ENCODE measurements at regions not wholly inside any gene's neighbourhood (a gene's known extent, or its start where the extent isn't known, plus 50 kb on each side); places are given as distances from the start of the nearest gene placed in this dataset.
"Not testable (repeated sequence)": the region's sequence is repeated elsewhere in the genome, so short reads cannot be mapped to it uniquely, and the experiment has no call there.

GRCh38 chr1:232859216-232859615, 54.0 kb downstream of the MAP10 start:
- CTCF ChIA-PET (ENCODE audit: partially characterized antibody): no interaction called here
- no peak for DNase-seq
- Mint-ChIP-seq H3K27me3 (peaks cover 2 to 8% of the 10 kb centered on the region in 2 donors), H3K4me3 (no peak overlapping the region), H3K27ac (no peak overlapping the region), H3K9me3 (no peaks in the 10 kb centered on the region), H3K36me3 (no peaks in the 10 kb centered on the region), H3K4me1 (no peaks in the 10 kb centered on the region)
- Histone ChIP-seq H3K27me3 (ENCODE audit: insufficient read depth, low read length) (no peaks in the 10 kb centered on the region), H3K27ac (ENCODE audit: low read depth, low read length) (no peak overlapping the region), H3K36me3 (ENCODE audit: insufficient read depth, low read length) (no peaks in the 10 kb centered on the region), H3K9me3 (ENCODE audit: control insufficient read depth in 1 of 2, low read length in 2 of 2) (no peaks in the 10 kb centered on the region), H3K4me3 (ENCODE audit: low read length in 2 of 2) (no peak overlapping the region), H3K4me1 (ENCODE audit: insufficient read depth, low read length) (no peaks in the 10 kb centered on the region)
- intact Hi-C loops (cut with micrococcal nuclease): no loop called here
- POLR2A ChIA-PET (ENCODE audit: partially characterized antibody): no interaction called here

GRCh38 chr1:232861107-232861506, 55.9 kb downstream of the MAP10 start:
- CTCF ChIA-PET (ENCODE audit: partially characterized antibody): no interaction called here
- intact Hi-C loops (cut with micrococcal nuclease): no loop called here
- Histone ChIP-seq H3K4me3 (ENCODE audit: low read length in 2 of 2) (no peak overlapping the region), H3K36me3 (ENCODE audit: insufficient read depth, low read length) (no peaks in the 10 kb centered on the region), H3K27me3 (ENCODE audit: insufficient read depth, low read length) (no peaks in the 10 kb centered on the region), H3K4me1 (ENCODE audit: insufficient read depth, low read length) (no peaks in the 10 kb centered on the region), H3K9me3 (ENCODE audit: control insufficient read depth in 1 of 2, low read length in 2 of 2) (no peaks in the 10 kb centered on the region), H3K27ac (ENCODE audit: low read depth, low read length) (no peak overlapping the region)
- H3K36me3 Mint-ChIP-seq: no peaks in the 10 kb centered on the region
- no peak overlapping the region for H3K27ac Mint-ChIP-seq
- DNase-seq: no peak
- no peak overlapping the region for H3K4me3 Mint-ChIP-seq
- H3K27me3 Mint-ChIP-seq: peaks cover 2 to 8% of the 10 kb centered on the region in 2 donors
- POLR2A ChIA-PET (ENCODE audit: partially characterized antibody): no interaction called here
- no peaks in the 10 kb centered on the region for H3K4me1 Mint-ChIP-seq
- H3K9me3 Mint-ChIP-seq: no peaks in the 10 kb centered on the region

GRCh38 chr1:232863544-232864275, 58.5 kb downstream of the MAP10 start:
- Mint-ChIP-seq H3K36me3 (no peaks in the 10 kb centered on the region), H3K9me3 (no peaks in the 10 kb centered on the region), H3K27ac (no peak overlapping the region), H3K4me1 (no peaks in the 10 kb centered on the region), H3K27me3 (peaks cover 2 to 5% of the 10 kb centered on the region in 2 donors), H3K4me3 (no peak overlapping the region)
- H3K9me3 ChIP-seq (ENCODE audit: control insufficient read depth in 1 of 2, low read length in 2 of 2): no peaks in the 10 kb centered on the region
- CTCF ChIA-PET (ENCODE audit: partially characterized antibody): no interaction called here
- intact Hi-C loops (cut with micrococcal nuclease): no loop called here
- H3K4me3 ChIP-seq (ENCODE audit: low read length in 2 of 2): no peak overlapping the region
- DNase-seq: no peak
- H3K4me1 ChIP-seq (ENCODE audit: insufficient read depth, low read length): no peaks in the 10 kb centered on the region
- POLR2A ChIA-PET (ENCODE audit: partially characterized antibody): no interaction called here
- H3K27ac ChIP-seq (ENCODE audit: low read depth, low read length): no peak overlapping the region
- H3K27me3 ChIP-seq (ENCODE audit: insufficient read depth, low read length): no peaks in the 10 kb centered on the region
- no peaks in the 10 kb centered on the region for H3K36me3 ChIP-seq (ENCODE audit: insufficient read depth, low read length)

- H3K4me3 Mint-ChIP-seq: no peak overlapping the region
- Histone ChIP-seq H3K4me1 (ENCODE audit: insufficient read depth, low read length) (no peaks in the 10 kb centered on the region), H3K36me3 (ENCODE audit: insufficient read depth, low read length) (no peaks in the 10 kb centered on the region), H3K4me3 (ENCODE audit: low read length in 2 of 2) (no peak overlapping the region), H3K9me3 (ENCODE audit: control insufficient read depth in 1 of 2, low read length in 2 of 2) (no peaks in the 10 kb centered on the region), H3K27ac (ENCODE audit: low read depth, low read length) (no peak overlapping the region), H3K27me3 (ENCODE audit: insufficient read depth, low read length) (no peaks in the 10 kb centered on the region)
- H3K27me3 Mint-ChIP-seq: peaks cover 0 to 5% of the 10 kb centered on the region in 2 donors
- no peaks in the 10 kb centered on the region for H3K36me3 Mint-ChIP-seq
- no peaks in the 10 kb centered on the region for H3K9me3 Mint-ChIP-seq
- CTCF ChIA-PET (ENCODE audit: partially characterized antibody): no interaction called here
- intact Hi-C loops (cut with micrococcal nuclease): no loop called here
- H3K27ac Mint-ChIP-seq: no peak overlapping the region
- H3K4me1 Mint-ChIP-seq: no peaks in the 10 kb centered on the region
- POLR2A ChIA-PET (ENCODE audit: partially characterized antibody): no interaction called here
- DNase-seq: no peak
These were observed 60.1 kb downstream of the MAP10 start for GRCh38 chr1:232865102-232865931.

GRCh38 chr1:232868793-232869491, 63.7 kb downstream of the MAP10 start:
- no peaks in the 10 kb centered on the region for H3K9me3 ChIP-seq (ENCODE audit: control insufficient read depth in 1 of 2, low read length in 2 of 2)
- no peaks in the 10 kb centered on the region for H3K27me3 ChIP-seq (ENCODE audit: insufficient read depth, low read length)
- peaks cover 4 to 8% of the 10 kb centered on the region in 2 donors for H3K27me3 Mint-ChIP-seq
- intact Hi-C loops (cut with micrococcal nuclease): no loop called here
- ChIA-PET CTCF (ENCODE audit: partially characterized antibody) (no interaction called here), POLR2A (ENCODE audit: partially characterized antibody) (no interaction called here)
- no peak overlapping the region for H3K27ac Mint-ChIP-seq
- H3K36me3 Mint-ChIP-seq: no peaks in the 10 kb centered on the region
- no peak for DNase-seq
- no peak overlapping the region for H3K4me3 ChIP-seq (ENCODE audit: low read length in 2 of 2)
- no peak overlapping the region for H3K27ac ChIP-seq (ENCODE audit: low read depth, low read length)
- H3K9me3 Mint-ChIP-seq: no peaks in the 10 kb centered on the region
- H3K4me3 Mint-ChIP-seq: no peak overlapping the region
- H3K4me1 ChIP-seq (ENCODE audit: insufficient read depth, low read length): no peaks in the 10 kb centered on the region
- no peaks in the 10 kb centered on the region for H3K36me3 ChIP-seq (ENCODE audit: insufficient read depth, low read length)
- peaks cover 0 to 2% (median under 1%) of the 10 kb centered on the region in 4 donors for H3K4me1 Mint-ChIP-seq

- H3K4me1 ChIP-seq (ENCODE audit: insufficient read depth, low read length); H3K4me1 Mint-ChIP-seq; POLR2A ChIA-PET (ENCODE audit: partially characterized antibody): not testable (repeated sequence)
These were observed 66.2 kb downstream of the MAP10 start for GRCh38 chr1:232871291-232871969.

GRCh38 chr1:232872284-232872683, 67.1 kb downstream of the MAP10 start:
- no peaks in the 10 kb centered on the region for H3K36me3 Mint-ChIP-seq
- intact Hi-C loops (cut with micrococcal nuclease): no loop called here
- no peaks in the 10 kb centered on the region for H3K9me3 Mint-ChIP-seq
- ChIA-PET CTCF (ENCODE audit: partially characterized antibody) (no interaction called here), POLR2A (ENCODE audit: partially characterized antibody) (no interaction called here)
- H3K27ac Mint-ChIP-seq: no peak overlapping the region
- no peaks in the 10 kb centered on the region for H3K4me1 ChIP-seq (ENCODE audit: insufficient read depth, low read length)
- H3K4me3 ChIP-seq (ENCODE audit: low read length in 2 of 2): no peak overlapping the region
- H3K27ac ChIP-seq (ENCODE audit: low read depth, low read length): no peak overlapping the region
- no peaks in the 10 kb centered on the region for H3K36me3 ChIP-seq (ENCODE audit: insufficient read depth, low read length)
- H3K4me1 Mint-ChIP-seq: peaks cover 0 to 8% (median 4%) of the 10 kb centered on the region in 4 donors
- no peaks in the 10 kb centered on the region for H3K27me3 ChIP-seq (ENCODE audit: insufficient read depth, low read length)
- peaks cover 6 to 8% of the 10 kb centered on the region in 2 donors for H3K27me3 Mint-ChIP-seq
- no peak overlapping the region for H3K4me3 Mint-ChIP-seq
- H3K9me3 ChIP-seq (ENCODE audit: control insufficient read depth in 1 of 2, low read length in 2 of 2): no peaks in the 10 kb centered on the region
- DNase-seq: no peak

More at GRCh38 chr1:232871291-232871969, 66.2 kb downstream of the MAP10 start:
- H3K27me3 Mint-ChIP-seq; H3K9me3 Mint-ChIP-seq; H3K27ac ChIP-seq (ENCODE audit: low read depth, low read length); intact Hi-C loops (cut with micrococcal nuclease); H3K9me3 ChIP-seq (ENCODE audit: control insufficient read depth in 1 of 2, low read length in 2 of 2); H3K27ac Mint-ChIP-seq; H3K27me3 ChIP-seq (ENCODE audit: insufficient read depth, low read length); DNase-seq; H3K4me3 ChIP-seq (ENCODE audit: low read length in 2 of 2); H3K4me3 Mint-ChIP-seq; H3K36me3 Mint-ChIP-seq; H3K36me3 ChIP-seq (ENCODE audit: insufficient read depth, low read length); CTCF ChIA-PET (ENCODE audit: partially characterized antibody): not testable (repeated sequence)

Measured in CD4-positive, alpha-beta memory T cell (primary cell).